ENCODE measurements at regions not wholly inside any gene's neighbourhood (a gene's known extent, or its start where the extent isn't known, plus 50 kb on each side); places are given as distances from the start of the nearest gene placed in this dataset.

GRCh38 chr5:121160591-121160990 is 691.1 kb upstream of the FTMT start:
- H3K9me3 ChIP-seq (ENCODE audit: control insufficient read depth, insufficient read depth, low read depth, low read length) = no peaks in the 10 kb centered on the region
- no peak overlapping the region for H3K4me3 ChIP-seq (ENCODE audit: low read depth, low read length)
- ChIA-PET CTCF (no interaction called here), POLR2A (no interaction called here)
- no peak overlapping the region for H3K27ac ChIP-seq (ENCODE audit: extremely low read depth, low read depth, low read length)
- no peaks in the 10 kb centered on the region for H3K4me1 ChIP-seq (ENCODE audit: control insufficient read depth, insufficient read depth, low read length)
- no peaks in the 10 kb centered on the region for H3K36me3 ChIP-seq (ENCODE audit: control insufficient read depth in 2 of 2, insufficient read depth in 1 of 2, low read length in 2 of 2)
- TF ChIP-seq MZF1 (tag by site-specific recombination; IDR thresholded peaks at IDR 0.05; ENCODE audit: borderline replicate concordance) = no peak
- no peak for TF ChIP-seq ZNF302 (tag by site-specific recombination; IDR thresholded peaks at IDR 0.05; ENCODE audit: low read depth)
- no peak for TF ChIP-seq SP2 (tag by site-specific recombination; IDR thresholded peaks at IDR 0.05)
- no peak for TF ChIP-seq ZNF529 (tag by site-specific recombination; IDR thresholded peaks at IDR 0.05; ENCODE audit: insufficient replicate concordance)
- no peak for TF ChIP-seq YY1 (tag by site-specific recombination; IDR thresholded peaks at IDR 0.05)
- TF ChIP-seq SP7 (tag by site-specific recombination; IDR thresholded peaks at IDR 0.05) = no peak
- TF ChIP-seq KLF1 (tag by site-specific recombination; IDR thresholded peaks at IDR 0.05) = no peak
- TF ChIP-seq ZNF514 (tag by site-specific recombination; IDR thresholded peaks at IDR 0.05) = no peak
- TF ChIP-seq ZBTB26 (tag by site-specific recombination; optimal IDR thresholded peaks at IDR 0.05) = no peak
- TF ChIP-seq ZNF768 (tag by site-specific recombination; IDR thresholded peaks at IDR 0.05) = no peak
- TF ChIP-seq ZNF10 (tag by site-specific recombination; IDR thresholded peaks at IDR 0.05) = no peak
- no peak for TF ChIP-seq MYNN (tag by site-specific recombination; IDR thresholded peaks at IDR 0.05; ENCODE audit: borderline replicate concordance)
- TF ChIP-seq, protein P1, sequence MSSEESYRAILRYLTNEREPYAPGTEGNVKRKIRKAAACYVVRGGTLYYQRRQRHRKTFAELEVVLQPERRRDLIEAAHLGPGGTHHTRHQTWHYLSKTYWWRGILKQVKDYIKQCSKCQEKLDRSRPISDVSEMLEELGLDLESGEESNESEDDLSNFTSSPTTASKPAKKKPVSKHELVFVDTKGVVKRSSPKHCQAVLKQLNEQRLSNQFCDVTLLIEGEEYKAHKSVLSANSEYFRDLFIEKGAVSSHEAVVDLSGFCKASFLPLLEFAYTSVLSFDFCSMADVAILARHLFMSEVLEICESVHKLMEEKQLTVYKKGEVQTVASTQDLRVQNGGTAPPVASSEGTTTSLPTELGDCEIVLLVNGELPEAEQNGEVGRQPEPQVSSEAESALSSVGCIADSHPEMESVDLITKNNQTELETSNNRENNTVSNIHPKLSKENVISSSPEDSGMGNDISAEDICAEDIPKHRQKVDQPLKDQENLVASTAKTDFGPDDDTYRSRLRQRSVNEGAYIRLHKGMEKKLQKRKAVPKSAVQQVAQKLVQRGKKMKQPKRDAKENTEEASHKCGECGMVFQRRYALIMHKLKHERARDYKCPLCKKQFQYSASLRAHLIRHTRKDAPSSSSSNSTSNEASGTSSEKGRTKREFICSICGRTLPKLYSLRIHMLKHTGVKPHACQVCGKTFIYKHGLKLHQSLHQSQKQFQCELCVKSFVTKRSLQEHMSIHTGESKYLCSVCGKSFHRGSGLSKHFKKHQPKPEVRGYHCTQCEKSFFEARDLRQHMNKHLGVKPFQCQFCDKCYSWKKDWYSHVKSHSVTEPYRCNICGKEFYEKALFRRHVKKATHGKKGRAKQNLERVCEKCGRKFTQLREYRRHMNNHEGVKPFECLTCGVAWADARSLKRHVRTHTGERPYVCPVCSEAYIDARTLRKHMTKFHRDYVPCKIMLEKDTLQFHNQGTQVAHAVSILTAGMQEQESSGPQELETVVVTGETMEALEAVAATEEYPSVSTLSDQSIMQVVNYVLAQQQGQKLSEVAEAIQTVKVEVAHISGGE (tag by site-specific recombination; conservative IDR thresholded peaks at IDR 0.05; ENCODE audit: low read depth) = no peak
- no peak for TF ChIP-seq ZSCAN16 (tag by site-specific recombination; IDR thresholded peaks at IDR 0.05)
- no peak for TF ChIP-seq EGR2 (tag by site-specific recombination; IDR thresholded peaks at IDR 0.05; ENCODE audit: low read depth)
- TF ChIP-seq ZNF776 (tag by site-specific recombination; IDR thresholded peaks at IDR 0.05; ENCODE audit: borderline replicate concordance) = no peak
- TF ChIP-seq OVOL3 (tag by site-specific recombination; IDR thresholded peaks at IDR 0.05) = no peak

DNA sequence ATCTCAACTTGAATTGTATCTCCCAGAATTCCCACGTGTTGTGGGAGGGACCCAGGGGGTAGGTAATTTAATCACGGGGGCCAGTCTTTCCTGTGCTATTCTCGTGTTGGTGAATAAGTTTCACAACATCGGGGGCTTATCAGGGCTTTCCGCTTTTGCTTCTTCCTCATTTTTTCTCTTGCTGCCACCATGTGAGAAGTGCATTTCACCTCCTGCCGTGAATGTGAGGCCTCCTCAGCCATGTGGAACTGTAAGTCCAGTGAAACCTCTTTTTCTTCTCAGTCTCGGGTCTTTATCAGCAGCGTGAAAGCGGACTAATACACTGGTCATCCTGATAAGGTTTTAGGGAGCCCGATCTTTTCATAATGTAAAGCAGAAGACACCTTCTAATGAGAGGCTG is 687.0 kb upstream of the FTMT start:
- CTCF ChIA-PET = no interaction called here
- H3K9me3 ChIP-seq (ENCODE audit: control insufficient read depth, insufficient read depth, low read depth, low read length) = no peaks in the 10 kb centered on the region
- TF ChIP-seq, protein P2, sequence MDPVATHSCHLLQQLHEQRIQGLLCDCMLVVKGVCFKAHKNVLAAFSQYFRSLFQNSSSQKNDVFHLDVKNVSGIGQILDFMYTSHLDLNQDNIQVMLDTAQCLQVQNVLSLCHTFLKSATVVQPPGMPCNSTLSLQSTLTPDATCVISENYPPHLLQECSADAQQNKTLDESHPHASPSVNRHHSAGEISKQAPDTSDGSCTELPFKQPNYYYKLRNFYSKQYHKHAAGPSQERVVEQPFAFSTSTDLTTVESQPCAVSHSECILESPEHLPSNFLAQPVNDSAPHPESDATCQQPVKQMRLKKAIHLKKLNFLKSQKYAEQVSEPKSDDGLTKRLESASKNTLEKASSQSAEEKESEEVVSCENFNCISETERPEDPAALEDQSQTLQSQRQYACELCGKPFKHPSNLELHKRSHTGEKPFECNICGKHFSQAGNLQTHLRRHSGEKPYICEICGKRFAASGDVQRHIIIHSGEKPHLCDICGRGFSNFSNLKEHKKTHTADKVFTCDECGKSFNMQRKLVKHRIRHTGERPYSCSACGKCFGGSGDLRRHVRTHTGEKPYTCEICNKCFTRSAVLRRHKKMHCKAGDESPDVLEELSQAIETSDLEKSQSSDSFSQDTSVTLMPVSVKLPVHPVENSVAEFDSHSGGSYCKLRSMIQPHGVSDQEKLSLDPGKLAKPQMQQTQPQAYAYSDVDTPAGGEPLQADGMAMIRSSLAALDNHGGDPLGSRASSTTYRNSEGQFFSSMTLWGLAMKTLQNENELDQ (tag by site-specific recombination; IDR thresholded peaks at IDR 0.05; ENCODE audit: low read depth) = no peak
- no peak for TF ChIP-seq KLF7 (tag by site-specific recombination; IDR thresholded peaks at IDR 0.05; ENCODE audit: borderline replicate concordance)
- no peak for TF ChIP-seq ZNF341 (tag by site-specific recombination; IDR thresholded peaks at IDR 0.05; ENCODE audit: low read depth)
- TF ChIP-seq ZNF169 (tag by site-specific recombination; IDR thresholded peaks at IDR 0.05) = no peak
- TF ChIP-seq ZNF747 (tag by site-specific recombination; IDR thresholded peaks at IDR 0.05) = no peak
- TF ChIP-seq SETDB1 (IDR thresholded peaks at IDR 0.05; ENCODE audit: insufficient read length, low read length) = no peak
- no peak for TF ChIP-seq ZNF324 (tag by site-specific recombination; IDR thresholded peaks at IDR 0.05)
- TF ChIP-seq ZNF791 (tag by site-specific recombination; IDR thresholded peaks at IDR 0.05) = no peak
- no peak for TF ChIP-seq GFI1B (tag by site-specific recombination; IDR thresholded peaks at IDR 0.05)
- TF ChIP-seq ZIC2 (tag by site-specific recombination; IDR thresholded peaks at IDR 0.05) = no peak
- no peak for TF ChIP-seq OSR2 (tag by site-specific recombination; IDR thresholded peaks at IDR 0.05)
- no peak for TF ChIP-seq ZNF621 (tag by site-specific recombination; IDR thresholded peaks at IDR 0.05)
- H3K27ac ChIP-seq (ENCODE audit: extremely low read depth, low read depth, low read length) = no peak overlapping the region
- POLR2A ChIA-PET = no interaction called here
- no peaks in the 10 kb centered on the region for H3K4me1 ChIP-seq (ENCODE audit: control insufficient read depth, insufficient read depth, low read length)
- H3K36me3 ChIP-seq (ENCODE audit: control insufficient read depth in 2 of 2, insufficient read depth in 1 of 2, low read length in 2 of 2) = no peaks in the 10 kb centered on the region
- no peak overlapping the region for H3K4me3 ChIP-seq (ENCODE audit: low read depth, low read length)
